GM19452 (cell line): ENCODE measurements at regions not wholly inside any gene's neighbourhood (a gene's known extent, or its start where the extent isn't known, plus 50 kb on each side); places are given as distances from the start of the nearest gene placed in this dataset.
A peak's percentile ranks its signal among the peaks of the same experiment; 100 is the strongest.

Experiments used
- ATAC-seq: cut with Tn5 transposase; IDR thresholded peaks from one replicate; pipeline ENCODE4 v1.9.1; 2021; ENCODE audit not compliant: unreplicated experiment

- ATAC-seq, result no peak
Measured at GRCh38 chr7:18306696-18307095, 188.9 kb upstream of the HDAC9 start.

GRCh38 chr7:18308938-18309337 is 186.6 kb upstream of the HDAC9 start:
- ATAC-seq, result no peak

- ATAC-seq, result no peak
Measured at GRCh38 chr7:18312482-18312881, 183.1 kb upstream of the HDAC9 start.

- ATAC-seq, result no peak
Measured at GRCh38 chr7:18313965-18314364, 181.6 kb upstream of the HDAC9 start.

GRCh38 chr7:18315241-18315640 is 180.3 kb upstream of the HDAC9 start:
- no peak for ATAC-seq

GRCh38 chr7:18317941-18318340 is 177.6 kb upstream of the HDAC9 start:
- no peak for ATAC-seq

- ATAC-seq, result no peak
Measured at GRCh38 chr7:18320422-18320821, 175.1 kb upstream of the HDAC9 start.

GRCh38 chr7:18320971-18321567 is 174.5 kb upstream of the HDAC9 start:
- peak; percentile 89 for ATAC-seq

GRCh38 chr7:18330548-18330947 is 165.0 kb upstream of the HDAC9 start:
- ATAC-seq, result no peak

GRCh38 chr7:18336626-18337025 is 158.9 kb upstream of the HDAC9 start:
- no peak for ATAC-seq

GRCh38 chr7:18337048-18337809 is 158.3 kb upstream of the HDAC9 start:
- no peak for ATAC-seq

- no peak for ATAC-seq
Measured at GRCh38 chr7:18338910-18339523, 156.5 kb upstream of the HDAC9 start.

GRCh38 chr7:18341756-18342155 is 153.8 kb upstream of the HDAC9 start:
- ATAC-seq, result no peak

GRCh38 chr7:18343047-18343446 is 152.5 kb upstream of the HDAC9 start:
- ATAC-seq, result no peak

GRCh38 chr7:18344536-18344935 is 151.0 kb upstream of the HDAC9 start:
- ATAC-seq, result no peak

GRCh38 chr7:18345641-18346234 is 149.8 kb upstream of the HDAC9 start:
- ATAC-seq, result no peak

GRCh38 chr7:18347170-18347569 is 148.4 kb upstream of the HDAC9 start:
- ATAC-seq, result no peak

- no peak for ATAC-seq
Measured at GRCh38 chr7:18350678-18351077, 144.9 kb upstream of the HDAC9 start.

- ATAC-seq, result peak; percentile 48
Measured at GRCh38 chr7:18352339-18353255, 143.0 kb upstream of the HDAC9 start.

GRCh38 chr7:18353339-18353738 is 142.2 kb upstream of the HDAC9 start:
- no peak for ATAC-seq
